Fibroblast of lung (primary cell): ENCODE measurements at regions not wholly inside any gene's neighbourhood (a gene's known extent, or its start where the extent isn't known, plus 50 kb on each side); places are given as distances from the start of the nearest gene placed in this dataset.

Experiments used
- DNase-seq, 2 donors: peaks; one replicate each; pipeline versions ENCODE4 v3.0.0 to v3.0.0-alpha.2; 2010; ENCODE audit warnings: low read depth in 2 of 2
- H2AFZ ChIP-seq: 2 replicates; pipeline ENCODE4 v1.5.1; 2012; ENCODE audit warnings: low read length, control low read depth, inconsistent platforms
- H3K27ac ChIP-seq: 2 replicates; pipeline ENCODE4 v1.5.1; 2011; ENCODE audit warnings: low read length, control low read depth; ENCODE audit not compliant: insufficient read depth
- H3K27me3 ChIP-seq: 2 replicates; pipeline ENCODE4 v1.5.1; 2011; ENCODE audit warnings: mild to moderate bottlenecking, low read length; ENCODE audit not compliant: control insufficient read depth, insufficient read depth
- H3K36me3 ChIP-seq: 2 replicates; pipeline ENCODE4 v1.5.1; 2011; ENCODE audit warnings: low read length; ENCODE audit not compliant: control insufficient read depth, insufficient read depth
- H3K4me1 ChIP-seq: 2 replicates; pipeline ENCODE4 v1.5.1; 2011; ENCODE audit warnings: low read length; ENCODE audit not compliant: control insufficient read depth, insufficient read depth; ENCODE audit errors: extremely low read depth
- H3K4me2 ChIP-seq: 2 replicates; pipeline ENCODE4 v1.5.1; 2011; ENCODE audit warnings: low read length, control low read depth; ENCODE audit not compliant: insufficient read depth; ENCODE audit errors: extremely low read depth
- H3K4me3 ChIP-seq, 4 experiments: fragments of 200-600 bp in 1 of 4; sonication (generic) in 1 of 4; replicated peaks in 1 of 4; 2 replicates each; pipeline ENCODE4 v1.5.1; 2011 to 2016; ENCODE audit warnings: low read length in 4 of 4, low read depth in 3 of 4, mild to moderate bottlenecking in 3 of 4, control low read depth in 2 of 4, inconsistent platforms in 1 of 4, mixed read lengths in 1 of 4; ENCODE audit not compliant: insufficient read depth in 1 of 4; ENCODE audit errors: control extremely low read depth in 1 of 4
- H3K79me2 ChIP-seq: 2 replicates; pipeline ENCODE4 v1.5.1; 2012; ENCODE audit warnings: mild to moderate bottlenecking, low read length, inconsistent platforms; ENCODE audit not compliant: control insufficient read depth, insufficient read depth
- H3K9ac ChIP-seq: 2 replicates; pipeline ENCODE4 v1.5.1; 2011; ENCODE audit warnings: mild to moderate bottlenecking, low read length, control low read depth; ENCODE audit not compliant: insufficient read depth
- H3K9me3 ChIP-seq: 2 replicates; pipeline ENCODE4 v1.5.1; 2012; ENCODE audit warnings: low read depth, low read length; ENCODE audit not compliant: control insufficient read depth, insufficient read depth
- H4K20me1 ChIP-seq: 2 replicates; pipeline ENCODE4 v1.5.1; 2011; ENCODE audit warnings: low read length; ENCODE audit not compliant: control insufficient read depth, insufficient read depth; ENCODE audit errors: extremely low read depth
- CTCF ChIP-seq, 2 donors: IDR thresholded peaks in 1 of 2; conservative IDR thresholded peaks in 1 of 2; 1 replicate in 1 of 2; 2 replicates in 1 of 2; pipeline ENCODE4 v1.5.1; 2011 to 2012; ENCODE audit warnings: low read length in 2 of 2, control low read depth in 1 of 2, inconsistent platforms in 1 of 2, low read depth in 1 of 2, mild to moderate bottlenecking in 1 of 2
- EZH2 ChIP-seq: IDR thresholded peaks from 2 replicates; pipeline ENCODE4 v1.5.1; 2012; ENCODE audit warnings: low read length, control low read depth, mild to moderate bottlenecking; ENCODE audit errors: missing control alignments

- H4K20me1 ChIP-seq, result no peaks in the 10 kb centered on the region
- H3K27me3 ChIP-seq, result no peaks in the 10 kb centered on the region
- no peak overlapping the region for H3K4me3 ChIP-seq
- H3K36me3 ChIP-seq, result no peaks in the 10 kb centered on the region
- H3K27ac ChIP-seq, result no peak overlapping the region
- H3K4me2 ChIP-seq, result no peak overlapping the region
- no peaks in the 10 kb centered on the region for H3K9me3 ChIP-seq
- no peak overlapping the region for H2AFZ ChIP-seq
- H3K79me2 ChIP-seq, result no peaks in the 10 kb centered on the region
- H3K4me1 ChIP-seq, result no peaks in the 10 kb centered on the region
- no peak for TF ChIP-seq EZH2
- TF ChIP-seq CTCF (conservative IDR thresholded peaks at IDR 0.05 in 1 of 2, IDR thresholded peaks at IDR 0.05 in 1 of 2; ENCODE audit: low read depth in 1 of 2, low read length in 2 of 2), result no peak
- no peak overlapping the region for H3K9ac ChIP-seq
- peak in 1 of 2 donors; percentile 1 for DNase-seq
Observed at GRCh38 chr16:62965831-62966230, 929.6 kb upstream of the CDH8 start.

GRCh38 chr16:62963846-62964245 is 927.6 kb upstream of the CDH8 start:
- Histone ChIP-seq H3K4me3 (no peak overlapping the region), H2AFZ (no peak overlapping the region), H3K9me3 (no peaks in the 10 kb centered on the region), H3K27me3 (no peaks in the 10 kb centered on the region), H3K9ac (no peak overlapping the region), H3K4me1 (no peaks in the 10 kb centered on the region), H3K79me2 (no peaks in the 10 kb centered on the region), H3K36me3 (no peaks in the 10 kb centered on the region), H3K4me2 (no peak overlapping the region), H3K27ac (no peak overlapping the region), H4K20me1 (no peaks in the 10 kb centered on the region)
- no peak for TF ChIP-seq CTCF (conservative IDR thresholded peaks at IDR 0.05 in 1 of 2, IDR thresholded peaks at IDR 0.05 in 1 of 2; ENCODE audit: low read depth in 1 of 2, low read length in 2 of 2)
- no peak for TF ChIP-seq EZH2
- no peak for DNase-seq

- H4K20me1 ChIP-seq, result no peaks in the 10 kb centered on the region
- no peak overlapping the region for H2AFZ ChIP-seq
- H3K4me2 ChIP-seq, result no peak overlapping the region
- H3K36me3 ChIP-seq, result no peaks in the 10 kb centered on the region
- H3K27ac ChIP-seq, result no peak overlapping the region
- no peak for DNase-seq
- H3K9ac ChIP-seq, result no peak overlapping the region
- H3K4me1 ChIP-seq, result no peaks in the 10 kb centered on the region
- no peak overlapping the region for H3K4me3 ChIP-seq
- TF ChIP-seq EZH2 (no peak), CTCF (conservative IDR thresholded peaks at IDR 0.05 in 1 of 2, IDR thresholded peaks at IDR 0.05 in 1 of 2; ENCODE audit: low read depth in 1 of 2, low read length in 2 of 2) (no peak)
- no peaks in the 10 kb centered on the region for H3K27me3 ChIP-seq
- H3K79me2 ChIP-seq, result no peaks in the 10 kb centered on the region
- no peaks in the 10 kb centered on the region for H3K9me3 ChIP-seq
Observed at GRCh38 chr16:62955033-62955349, 918.8 kb upstream of the CDH8 start.
